GM18520 (cell line): ENCODE measurements at regions not wholly inside any gene's neighbourhood (a gene's known extent, or its start where the extent isn't known, plus 50 kb on each side); places are given as distances from the start of the nearest gene placed in this dataset.
"Not testable (repeated sequence)": the region's sequence is repeated elsewhere in the genome, so short reads cannot be mapped to it uniquely, and the experiment has no call there.

ENCODE experiments used
- ATAC-seq: cut with Tn5 transposase; IDR thresholded peaks from one replicate; pipeline ENCODE4 v1.9.1; 2021; ENCODE audit not compliant: unreplicated experiment

GRCh38 chr1:98143403-98143802 lies 222.6 kb upstream of the DPYD start:
- ATAC-seq, result no peak

- ATAC-seq, result no peak
Measured at GRCh38 chr1:98133131-98133530, 212.3 kb upstream of the DPYD start.

DNA sequence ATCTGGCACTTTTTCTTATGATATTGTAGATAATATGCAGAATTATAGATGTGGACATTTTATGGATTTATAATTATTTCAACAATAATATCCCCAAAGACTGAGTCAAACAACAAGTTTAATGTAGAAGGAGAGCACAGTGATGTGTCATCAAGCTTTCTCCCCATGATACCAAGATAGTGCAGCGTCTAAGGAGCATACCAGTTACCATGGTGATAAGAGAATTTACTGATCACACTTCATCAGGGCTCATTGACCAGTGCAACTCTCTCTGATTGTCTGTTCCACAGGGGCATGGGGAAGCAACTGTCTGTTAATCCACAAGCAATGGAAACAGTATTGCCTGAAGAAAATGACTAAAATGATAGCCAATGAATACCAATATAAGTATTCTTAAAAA lies 209.6 kb upstream of the DPYD start:
- ATAC-seq, result no peak

DNA sequence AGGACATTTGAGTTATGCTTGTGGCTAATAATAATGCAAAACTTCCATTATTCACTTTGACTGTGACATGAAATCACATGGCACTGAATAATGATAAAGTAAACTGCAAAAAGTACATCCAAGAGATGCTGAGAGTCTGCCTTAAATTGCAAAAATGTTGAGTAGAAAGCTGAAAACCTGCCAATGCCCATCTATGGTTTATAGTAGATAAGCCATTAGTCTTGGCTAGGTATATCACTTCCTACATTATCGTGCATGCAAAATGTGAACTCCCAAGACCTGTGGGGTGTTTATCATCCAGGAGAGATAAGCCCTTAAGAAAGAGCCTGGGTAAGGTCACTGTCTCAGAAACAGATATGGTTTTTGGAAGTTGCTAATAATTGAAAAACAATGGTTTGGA lies 208.7 kb upstream of the DPYD start:
- no peak for ATAC-seq

GRCh38 chr1:98126740-98127139 lies 205.9 kb upstream of the DPYD start:
- no peak for ATAC-seq

DNA sequence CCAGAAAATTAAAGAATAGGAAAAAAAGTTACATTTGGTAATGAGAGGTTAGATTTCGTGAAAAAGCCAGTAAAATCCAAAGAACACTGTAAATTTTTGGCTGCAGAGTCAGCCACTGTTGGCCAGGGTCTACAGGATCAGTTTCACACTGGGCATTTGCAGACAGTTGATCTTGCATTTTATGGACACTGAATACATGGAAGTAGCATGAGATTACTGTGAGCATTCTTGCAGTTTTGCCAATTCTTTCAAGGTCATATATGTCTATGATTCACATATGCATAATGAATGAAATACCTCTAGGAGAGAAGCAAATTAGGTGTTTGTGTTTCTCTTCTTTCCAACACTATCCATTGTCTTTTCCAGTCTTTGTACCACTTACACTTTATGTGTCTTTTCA lies 200.8 kb upstream of the DPYD start:
- ATAC-seq, result no peak

GRCh38 chr1:98119796-98120195 lies 199.0 kb upstream of the DPYD start:
- no peak for ATAC-seq

DNA sequence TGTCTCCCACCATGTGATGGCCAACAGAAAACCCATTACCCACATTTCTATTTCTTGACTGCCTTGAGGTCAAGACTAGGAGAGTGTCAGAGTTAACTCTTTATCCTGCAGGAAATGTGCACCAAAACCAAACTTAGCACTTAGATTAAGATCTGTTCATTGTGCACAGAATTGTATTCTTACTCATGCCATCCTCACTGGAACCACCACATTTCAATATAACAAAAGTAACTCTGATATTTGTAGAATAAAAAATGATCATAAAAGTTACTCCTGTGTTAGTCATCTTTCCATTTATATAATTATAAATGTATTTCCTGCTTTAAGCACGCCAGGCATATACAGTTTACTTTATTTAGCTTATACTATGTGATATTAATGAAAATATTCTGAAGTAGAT lies 193.0 kb upstream of the DPYD start:
- no peak for ATAC-seq

GRCh38 chr1:98112626-98113025 lies 191.8 kb upstream of the DPYD start:
- no peak for ATAC-seq

GRCh38 chr1:98110674-98111073 lies 189.8 kb upstream of the DPYD start:
- ATAC-seq, result no peak

DNA sequence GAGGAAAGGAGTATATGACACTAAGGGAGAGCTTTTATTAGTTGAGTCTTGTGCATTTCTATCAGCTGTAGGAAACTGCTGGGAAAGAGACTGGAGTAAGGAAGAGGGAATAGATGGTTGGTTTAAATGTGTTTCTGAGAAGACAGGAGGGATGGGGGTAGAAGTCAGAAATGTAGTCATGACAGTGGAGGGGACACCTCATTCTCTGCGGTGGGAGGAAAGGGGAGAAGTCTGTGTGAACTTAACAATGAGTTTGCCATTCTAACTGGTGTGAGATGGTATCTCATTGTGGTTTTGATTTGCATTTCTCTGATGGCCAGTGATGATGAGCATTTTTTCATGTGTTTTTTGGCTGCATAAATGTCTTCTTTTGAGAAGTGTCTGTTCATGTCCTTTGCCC lies 187.5 kb upstream of the DPYD start:
- not testable (repeated sequence) for ATAC-seq

- ATAC-seq, result no peak
Measured at GRCh38 chr1:98107256-98107655, 186.4 kb upstream of the DPYD start.

- no peak for ATAC-seq
Measured at GRCh38 chr1:98104289-98104688, 183.5 kb upstream of the DPYD start.

DNA sequence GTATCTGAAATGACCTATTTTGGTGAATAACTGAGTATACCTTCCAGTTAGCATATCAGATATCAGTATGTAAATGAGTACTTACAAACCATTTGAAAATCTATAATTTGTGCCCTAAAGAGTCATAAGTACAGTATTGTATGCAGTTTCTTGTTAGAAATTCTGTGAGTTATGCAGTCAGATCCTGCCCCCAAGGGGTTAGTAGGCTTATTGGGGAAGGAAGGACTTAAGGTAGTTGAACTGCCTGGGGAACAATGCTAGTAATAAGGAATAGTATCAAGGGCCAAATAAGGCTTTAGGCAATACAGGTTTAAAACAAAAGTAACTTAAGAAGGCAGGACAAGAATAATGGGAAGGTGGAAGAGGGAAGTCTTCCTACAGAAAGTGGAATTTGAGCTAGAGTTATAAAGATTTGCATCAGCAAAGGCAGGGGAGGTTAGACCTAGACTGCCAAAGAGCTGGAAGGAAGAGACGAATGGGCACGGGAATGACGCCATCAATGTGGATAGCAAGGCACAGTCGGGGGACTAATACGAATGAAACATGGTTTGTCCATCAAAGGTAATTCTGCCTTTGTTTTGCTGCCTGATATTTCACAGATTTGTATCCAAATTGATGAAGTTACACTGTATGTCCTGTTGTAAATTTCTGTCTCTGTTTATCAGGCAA lies 182.9 kb upstream of the DPYD start:
- no peak for ATAC-seq

DNA sequence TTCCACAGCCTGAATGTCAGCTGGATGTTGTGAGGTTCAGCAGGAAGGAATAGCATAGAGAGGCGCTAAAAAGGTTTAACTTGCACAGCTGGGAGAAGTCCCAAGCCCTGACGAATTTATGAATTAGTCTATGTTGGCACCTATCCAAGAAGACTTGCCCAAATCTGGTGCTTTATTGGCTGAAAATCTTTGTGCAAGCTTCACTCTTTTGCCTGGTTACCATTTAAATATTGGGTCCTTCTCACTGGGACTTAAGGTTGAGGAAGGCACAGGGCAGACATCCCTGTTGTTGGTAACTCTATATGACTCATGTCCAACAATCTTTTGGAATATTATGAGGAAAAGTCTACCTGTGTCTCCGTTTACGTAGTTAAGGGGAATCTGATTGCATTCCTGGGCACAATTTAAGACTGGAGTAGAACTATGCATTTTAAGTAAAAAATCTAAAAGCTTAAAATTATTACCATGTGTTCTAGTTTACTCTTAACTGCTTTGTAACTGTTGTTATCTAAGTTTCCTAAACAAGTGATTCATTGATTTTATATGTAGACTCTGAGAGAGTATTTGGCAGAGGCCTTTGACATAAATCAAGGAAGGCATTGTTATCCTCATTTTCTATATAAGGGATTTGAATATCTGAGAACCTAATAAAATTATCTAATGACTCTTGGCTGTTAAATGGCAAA lies 181.7 kb upstream of the DPYD start:
- no peak for ATAC-seq

GRCh38 chr1:98101364-98101763 lies 180.5 kb upstream of the DPYD start:
- ATAC-seq, result no peak

- ATAC-seq, result no peak
Measured at GRCh38 chr1:98099501-98099900, 178.7 kb upstream of the DPYD start.

- no peak for ATAC-seq
Measured at GRCh38 chr1:98098473-98098872, 177.6 kb upstream of the DPYD start.

GRCh38 chr1:98090351-98090750 lies 169.5 kb upstream of the DPYD start:
- ATAC-seq, result no peak

DNA sequence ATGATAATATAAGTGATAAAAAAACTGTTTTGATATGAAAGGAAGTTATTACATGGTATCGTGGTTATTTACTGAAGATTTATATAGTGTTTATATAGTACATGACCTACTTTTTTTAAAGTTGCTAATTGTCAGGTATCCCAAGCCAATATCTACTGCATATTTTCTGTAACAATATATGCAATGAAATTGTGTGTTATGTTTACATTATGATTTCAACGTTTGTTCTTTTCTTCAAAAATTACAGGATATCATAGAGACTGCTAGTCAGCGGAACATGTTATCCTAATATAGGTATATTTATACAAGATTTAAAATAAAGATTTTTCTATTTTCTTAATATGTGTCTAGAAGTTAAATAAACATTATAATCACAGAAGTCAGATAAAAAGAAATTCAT lies 167.5 kb upstream of the DPYD start:
- ATAC-seq, result no peak

GRCh38 chr1:98086796-98087441 lies 166.1 kb upstream of the DPYD start:
- ATAC-seq, result no peak

DNA sequence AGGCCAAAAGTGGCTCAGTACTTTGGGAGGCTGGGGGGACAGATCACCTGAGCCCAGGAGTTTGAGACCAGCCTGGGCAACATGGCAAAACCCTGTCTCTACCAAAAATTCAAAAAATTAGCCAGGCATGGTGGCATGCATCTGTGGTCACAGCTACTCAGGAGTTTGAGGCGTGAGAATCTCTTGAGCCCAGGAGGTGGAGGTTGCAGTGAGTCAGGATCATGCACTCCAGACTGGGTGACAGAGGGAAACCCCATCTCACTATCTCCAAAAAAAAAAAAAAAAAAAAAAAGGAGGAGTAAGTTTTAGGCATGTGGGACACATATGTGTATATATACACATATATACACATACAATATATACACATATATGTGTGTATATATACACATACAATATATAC lies 165.3 kb upstream of the DPYD start:
- no peak for ATAC-seq
